GM12875 (cell line): ENCODE measurements at regions not wholly inside any gene's neighbourhood (a gene's known extent, or its start where the extent isn't known, plus 50 kb on each side); places are given as distances from the start of the nearest gene placed in this dataset.
"Not testable (repeated sequence)": the region's sequence is repeated elsewhere in the genome, so short reads cannot be mapped to it uniquely, and the experiment has no call there.

Source experiments
- H3K4me3 ChIP-seq: one replicate; pipeline ENCODE4 v1.5.1; 2011; ENCODE audit warnings: low read depth, low read length, control low read depth
- CTCF ChIP-seq: IDR thresholded peaks from 2 replicates; pipeline ENCODE4 v1.5.1; 2011; ENCODE audit warnings: low read depth, mild to moderate bottlenecking, control low read depth, inconsistent platforms, low read length, moderate library complexity, borderline replicate concordance; ENCODE audit not compliant: insufficient read depth

- no peak for TF ChIP-seq CTCF
Observed at GRCh38 chr4:18166925-18167324, 145.4 kb upstream of the LCORL start.

GRCh38 chr4:18162453-18162852 is 140.9 kb upstream of the LCORL start:
- TF ChIP-seq CTCF = no peak
- H3K4me3 ChIP-seq = no peak overlapping the region

More at GRCh38 chr4:18166925-18167324, 145.4 kb upstream of the LCORL start:
- H3K4me3 ChIP-seq = no peak overlapping the region

- H3K4me3 ChIP-seq = not testable (repeated sequence)
Observed at GRCh38 chr4:18159117-18159912, 137.8 kb upstream of the LCORL start.

GRCh38 chr4:18155067-18156041 is 133.8 kb upstream of the LCORL start:
- no peak for TF ChIP-seq CTCF
- no peak overlapping the region for H3K4me3 ChIP-seq

GRCh38 chr4:18138076-18138665 is 116.6 kb upstream of the LCORL start:
- no peak for TF ChIP-seq CTCF
- H3K4me3 ChIP-seq = no peak overlapping the region

- no peak overlapping the region for H3K4me3 ChIP-seq
- TF ChIP-seq CTCF = no peak
Observed at GRCh38 chr4:18134111-18134510, 112.6 kb upstream of the LCORL start.

GRCh38 chr4:18130256-18130655 is 108.7 kb upstream of the LCORL start:
- no peak for TF ChIP-seq CTCF
- H3K4me3 ChIP-seq = no peak overlapping the region
